ENCODE measurements at regions not wholly inside any gene's neighbourhood (a gene's known extent, or its start where the extent isn't known, plus 50 kb on each side); places are given as distances from the start of the nearest gene placed in this dataset.
A peak's percentile ranks its signal among the peaks of the same experiment; 100 is the strongest.

DNA sequence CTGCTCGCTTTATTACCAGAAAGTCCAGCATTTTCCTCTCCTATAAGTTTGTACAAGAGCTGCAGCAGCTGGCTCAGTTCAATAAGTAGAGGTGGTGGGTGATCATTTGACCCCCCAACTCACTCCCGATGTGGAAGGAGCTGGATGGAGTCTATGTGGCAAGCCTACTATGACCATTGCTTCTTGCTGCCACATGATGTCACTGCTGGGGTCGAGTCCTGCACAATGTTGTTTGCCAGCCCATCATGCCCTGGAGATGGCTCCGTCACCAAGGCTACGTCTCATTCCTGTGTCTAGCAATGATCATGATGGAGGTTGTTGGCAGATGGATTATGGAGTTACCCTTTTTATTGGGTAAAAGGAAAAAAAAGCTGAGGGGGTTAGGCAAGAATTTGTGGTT, 266.3 kb downstream of the PSAT1 start:
- no peaks in the 10 kb centered on the region for H3K27me3 ChIP-seq
- H3K4me1 ChIP-seq, result no peaks in the 10 kb centered on the region
- no peaks in the 10 kb centered on the region for H3K36me3 ChIP-seq
- no peak for TF ChIP-seq POLR2A (IDR thresholded peaks at IDR 0.05)
- TF ChIP-seq, protein P1, sequence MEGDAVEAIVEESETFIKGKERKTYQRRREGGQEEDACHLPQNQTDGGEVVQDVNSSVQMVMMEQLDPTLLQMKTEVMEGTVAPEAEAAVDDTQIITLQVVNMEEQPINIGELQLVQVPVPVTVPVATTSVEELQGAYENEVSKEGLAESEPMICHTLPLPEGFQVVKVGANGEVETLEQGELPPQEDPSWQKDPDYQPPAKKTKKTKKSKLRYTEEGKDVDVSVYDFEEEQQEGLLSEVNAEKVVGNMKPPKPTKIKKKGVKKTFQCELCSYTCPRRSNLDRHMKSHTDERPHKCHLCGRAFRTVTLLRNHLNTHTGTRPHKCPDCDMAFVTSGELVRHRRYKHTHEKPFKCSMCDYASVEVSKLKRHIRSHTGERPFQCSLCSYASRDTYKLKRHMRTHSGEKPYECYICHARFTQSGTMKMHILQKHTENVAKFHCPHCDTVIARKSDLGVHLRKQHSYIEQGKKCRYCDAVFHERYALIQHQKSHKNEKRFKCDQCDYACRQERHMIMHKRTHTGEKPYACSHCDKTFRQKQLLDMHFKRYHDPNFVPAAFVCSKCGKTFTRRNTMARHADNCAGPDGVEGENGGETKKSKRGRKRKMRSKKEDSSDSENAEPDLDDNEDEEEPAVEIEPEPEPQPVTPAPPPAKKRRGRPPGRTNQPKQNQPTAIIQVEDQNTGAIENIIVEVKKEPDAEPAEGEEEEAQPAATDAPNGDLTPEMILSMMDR (IDR thresholded peaks at IDR 0.05 in 4 of 5, conservative IDR thresholded peaks at IDR 0.05 in 1 of 5), result no peak
- no peak for DNase-seq
- intact Hi-C loops (cut with DNase I; ENCODE audit: low total_unique reads), result no loop called here
- no peak overlapping the region for H3K27ac ChIP-seq
- no peak for ATAC-seq
- in situ Hi-C loops (cut with MboI; ENCODE audit: low sequenced_read_pairs in 4 of 4), result no loop called here
- H3K9me3 ChIP-seq, result no peaks in the 10 kb centered on the region
- H3K4me3 ChIP-seq, result no peak overlapping the region

GRCh38 chr9:78565481-78565880, 268.6 kb downstream of the PSAT1 start:
- Histone ChIP-seq H3K4me3 (no peak overlapping the region), H3K4me1 (no peaks in the 10 kb centered on the region), H3K27me3 (no peaks in the 10 kb centered on the region), H3K27ac (no peak overlapping the region), H3K9me3 (no peaks in the 10 kb centered on the region), H3K36me3 (no peaks in the 10 kb centered on the region)
- TF ChIP-seq, protein P1 (IDR thresholded peaks at IDR 0.05 in 4 of 5, conservative IDR thresholded peaks at IDR 0.05 in 1 of 5), result no peak
- TF ChIP-seq POLR2A (IDR thresholded peaks at IDR 0.05), result no peak
- no peak for ATAC-seq
- in situ Hi-C loops (cut with MboI; ENCODE audit: low sequenced_read_pairs in 4 of 4), result no loop called here
- no peak for DNase-seq
- intact Hi-C loops (cut with DNase I; ENCODE audit: low total_unique reads), result no loop called here

- ATAC-seq, result no peak
- Histone ChIP-seq H3K4me3 (no peak overlapping the region), H3K9me3 (no peaks in the 10 kb centered on the region), H3K27me3 (no peaks in the 10 kb centered on the region), H3K36me3 (no peaks in the 10 kb centered on the region), H3K27ac (no peak overlapping the region), H3K4me1 (no peaks in the 10 kb centered on the region)
- intact Hi-C loops (cut with DNase I; ENCODE audit: low total_unique reads), result no loop called here
- in situ Hi-C loops (cut with MboI; ENCODE audit: low sequenced_read_pairs in 4 of 4), result no loop called here
- TF ChIP-seq POLR2A (IDR thresholded peaks at IDR 0.05), result no peak
- TF ChIP-seq, protein P1 (IDR thresholded peaks at IDR 0.05 in 4 of 5, conservative IDR thresholded peaks at IDR 0.05 in 1 of 5), result no peak
- DNase-seq, result no peak
Measured at GRCh38 chr9:78566521-78566920, 269.6 kb downstream of the PSAT1 start.

- intact Hi-C loops (cut with DNase I; ENCODE audit: low total_unique reads), result no loop called here
- TF ChIP-seq, protein P1 (IDR thresholded peaks at IDR 0.05 in 4 of 5, conservative IDR thresholded peaks at IDR 0.05 in 1 of 5), result no peak
- no peak for TF ChIP-seq POLR2A (IDR thresholded peaks at IDR 0.05)
- H3K9me3 ChIP-seq, result no peaks in the 10 kb centered on the region
- in situ Hi-C loops (cut with MboI; ENCODE audit: low sequenced_read_pairs in 4 of 4), result no loop called here
- ATAC-seq, result peak in 1 of 2 donors; percentile 66
- no peaks in the 10 kb centered on the region for H3K4me1 ChIP-seq
- no peaks in the 10 kb centered on the region for H3K36me3 ChIP-seq
- H3K4me3 ChIP-seq, result no peak overlapping the region
- DNase-seq, result no peak
- no peaks in the 10 kb centered on the region for H3K27me3 ChIP-seq
- no peak overlapping the region for H3K27ac ChIP-seq
Measured at GRCh38 chr9:78566948-78567675, 270.2 kb downstream of the PSAT1 start.

GRCh38 chr9:78567693-78568092, 270.8 kb downstream of the PSAT1 start:
- no peak for DNase-seq
- in situ Hi-C loops (cut with MboI; ENCODE audit: low sequenced_read_pairs in 4 of 4) (no loop called here), intact Hi-C loops (cut with DNase I; ENCODE audit: low total_unique reads) (no loop called here)
- Histone ChIP-seq H3K4me1 (peaks cover 0 to 2% of the 10 kb centered on the region in 2 donors), H3K9me3 (no peaks in the 10 kb centered on the region), H3K27me3 (no peaks in the 10 kb centered on the region), H3K27ac (no peak overlapping the region), H3K4me3 (no peak overlapping the region), H3K36me3 (no peaks in the 10 kb centered on the region)
- no peak for TF ChIP-seq POLR2A (IDR thresholded peaks at IDR 0.05)
- TF ChIP-seq, protein P1 (IDR thresholded peaks at IDR 0.05 in 4 of 5, conservative IDR thresholded peaks at IDR 0.05 in 1 of 5), result no peak
- no peak for ATAC-seq

Data from gastrocnemius medialis (tissue), 4 donors.